ENCODE measurements at regions not wholly inside any gene's neighbourhood (a gene's known extent, or its start where the extent isn't known, plus 50 kb on each side); places are given as distances from the start of the nearest gene placed in this dataset.

DNA sequence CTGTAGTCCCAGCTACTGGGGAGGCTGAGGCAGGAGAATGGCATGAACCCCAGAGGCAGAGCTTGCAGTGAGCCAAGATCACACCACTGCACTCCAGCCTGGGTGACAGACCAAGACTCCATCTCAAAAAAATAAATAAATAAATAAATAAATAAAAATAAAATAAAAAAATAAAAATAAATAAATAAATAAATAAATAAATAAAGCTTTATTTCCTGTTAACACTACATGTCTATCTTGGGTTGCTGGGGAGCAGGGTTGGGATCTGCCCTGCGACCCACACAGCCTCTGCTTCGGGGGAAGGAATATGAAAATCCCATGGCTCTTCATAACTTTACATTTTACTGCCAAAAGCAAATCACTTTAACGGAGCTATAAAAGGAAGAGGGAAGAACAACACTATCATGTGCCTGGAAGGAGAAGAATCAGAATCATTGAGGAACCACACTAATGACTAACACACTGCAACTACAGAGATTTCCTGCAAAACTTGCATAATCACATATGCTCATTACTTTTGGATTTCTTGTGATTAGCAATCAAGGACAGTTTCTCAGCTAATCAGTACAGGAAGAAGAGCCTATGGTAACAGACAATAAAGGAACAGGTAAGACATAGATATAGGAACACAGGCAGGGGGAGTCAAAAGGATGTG is 72.8 kb upstream of the CD55 start:
- intact Hi-C loops (cut with DNase I): no loop called here
- no peak for DNase-seq (ENCODE audit: extremely low spot score)
- no peaks in the 10 kb centered on the region for H3K27me3 ChIP-seq
- H3K9me3 ChIP-seq: no peaks in the 10 kb centered on the region
- no peaks in the 10 kb centered on the region for H3K36me3 ChIP-seq
- no peak overlapping the region for H3K27ac ChIP-seq (replicated peaks in 1 of 4)
- peaks cover 0 to 8% (median 0%) of the 10 kb centered on the region in 4 donors for H3K4me1 ChIP-seq
- no peak for TF ChIP-seq EP300 (IDR thresholded peaks at IDR 0.05)
- TF ChIP-seq, protein P1, sequence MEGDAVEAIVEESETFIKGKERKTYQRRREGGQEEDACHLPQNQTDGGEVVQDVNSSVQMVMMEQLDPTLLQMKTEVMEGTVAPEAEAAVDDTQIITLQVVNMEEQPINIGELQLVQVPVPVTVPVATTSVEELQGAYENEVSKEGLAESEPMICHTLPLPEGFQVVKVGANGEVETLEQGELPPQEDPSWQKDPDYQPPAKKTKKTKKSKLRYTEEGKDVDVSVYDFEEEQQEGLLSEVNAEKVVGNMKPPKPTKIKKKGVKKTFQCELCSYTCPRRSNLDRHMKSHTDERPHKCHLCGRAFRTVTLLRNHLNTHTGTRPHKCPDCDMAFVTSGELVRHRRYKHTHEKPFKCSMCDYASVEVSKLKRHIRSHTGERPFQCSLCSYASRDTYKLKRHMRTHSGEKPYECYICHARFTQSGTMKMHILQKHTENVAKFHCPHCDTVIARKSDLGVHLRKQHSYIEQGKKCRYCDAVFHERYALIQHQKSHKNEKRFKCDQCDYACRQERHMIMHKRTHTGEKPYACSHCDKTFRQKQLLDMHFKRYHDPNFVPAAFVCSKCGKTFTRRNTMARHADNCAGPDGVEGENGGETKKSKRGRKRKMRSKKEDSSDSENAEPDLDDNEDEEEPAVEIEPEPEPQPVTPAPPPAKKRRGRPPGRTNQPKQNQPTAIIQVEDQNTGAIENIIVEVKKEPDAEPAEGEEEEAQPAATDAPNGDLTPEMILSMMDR (IDR thresholded peaks at IDR 0.05): no peak
- no peak for TF ChIP-seq POLR2A (IDR thresholded peaks at IDR 0.05; ENCODE audit: low read depth)
- no peak for TF ChIP-seq POLR2AphosphoS5 (IDR thresholded peaks at IDR 0.05)
- WGBS: 47% methylated on average over 3 of the region's 3 CpGs
- H3K4me3 ChIP-seq: no peak overlapping the region

DNA sequence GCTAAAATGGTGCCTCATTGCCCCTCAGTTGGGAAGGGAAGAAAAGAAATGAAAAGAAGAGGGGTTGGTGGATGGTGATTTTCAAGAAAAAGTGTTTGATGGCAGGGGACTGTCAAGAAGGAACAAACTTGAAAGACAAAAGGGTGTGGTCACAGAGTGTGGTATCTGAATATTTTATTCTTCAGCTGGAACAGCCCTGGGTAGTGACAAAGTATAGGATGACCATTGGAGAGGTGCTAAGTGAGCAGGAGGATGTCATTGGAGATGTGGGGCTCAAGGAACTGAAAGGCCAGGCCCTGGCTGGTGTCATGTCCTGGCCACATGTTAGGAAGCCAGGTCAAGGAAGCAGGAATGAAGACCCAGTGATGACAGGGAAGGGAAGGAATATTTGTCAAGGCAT is 71.0 kb upstream of the CD55 start:
- Histone ChIP-seq H3K4me3 (no peak overlapping the region), H3K27me3 (no peaks in the 10 kb centered on the region), H3K9me3 (no peaks in the 10 kb centered on the region), H3K4me1 (no peaks in the 10 kb centered on the region), H3K36me3 (no peaks in the 10 kb centered on the region), H3K27ac (replicated peaks in 1 of 4) (no peak overlapping the region)
- no peak for DNase-seq (ENCODE audit: extremely low spot score)
- no peak for TF ChIP-seq EP300 (IDR thresholded peaks at IDR 0.05)
- no peak for TF ChIP-seq POLR2AphosphoS5 (IDR thresholded peaks at IDR 0.05)
- no peak for TF ChIP-seq POLR2A (IDR thresholded peaks at IDR 0.05; ENCODE audit: low read depth)
- TF ChIP-seq, protein P1 (IDR thresholded peaks at IDR 0.05): no peak
- intact Hi-C loops (cut with DNase I): no loop called here

DNA sequence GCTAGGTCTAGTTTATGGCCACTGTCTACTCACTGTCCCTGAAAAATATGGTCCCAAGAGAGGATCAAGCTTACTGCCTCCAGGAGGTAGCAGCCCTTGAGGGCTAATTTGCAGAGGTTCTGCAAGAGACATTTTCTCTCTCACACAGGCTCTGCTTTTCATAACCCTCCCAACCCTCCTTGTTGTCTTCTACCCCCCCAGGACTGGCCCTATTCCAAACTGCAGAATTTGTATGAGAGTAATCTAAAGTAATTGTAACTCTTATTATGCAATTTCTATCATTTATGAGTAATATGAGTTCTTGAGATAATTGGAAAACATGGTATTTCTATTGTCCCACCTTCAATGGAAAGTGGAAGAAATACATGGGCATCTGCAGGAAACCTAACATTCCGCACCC is 70.4 kb upstream of the CD55 start:
- Histone ChIP-seq H3K27ac (replicated peaks in 1 of 4) (no peak overlapping the region), H3K36me3 (no peaks in the 10 kb centered on the region), H3K9me3 (no peaks in the 10 kb centered on the region), H3K27me3 (no peaks in the 10 kb centered on the region), H3K4me1 (no peaks in the 10 kb centered on the region), H3K4me3 (no peak overlapping the region)
- 92% methylated on average over 1 of the region's 1 CpG for WGBS
- intact Hi-C loops (cut with DNase I): no loop called here
- TF ChIP-seq, protein P1 (IDR thresholded peaks at IDR 0.05): no peak
- TF ChIP-seq EP300 (IDR thresholded peaks at IDR 0.05): no peak
- no peak for TF ChIP-seq POLR2AphosphoS5 (IDR thresholded peaks at IDR 0.05)
- no peak for TF ChIP-seq POLR2A (IDR thresholded peaks at IDR 0.05; ENCODE audit: low read depth)
- no peak for DNase-seq (ENCODE audit: extremely low spot score)

DNA sequence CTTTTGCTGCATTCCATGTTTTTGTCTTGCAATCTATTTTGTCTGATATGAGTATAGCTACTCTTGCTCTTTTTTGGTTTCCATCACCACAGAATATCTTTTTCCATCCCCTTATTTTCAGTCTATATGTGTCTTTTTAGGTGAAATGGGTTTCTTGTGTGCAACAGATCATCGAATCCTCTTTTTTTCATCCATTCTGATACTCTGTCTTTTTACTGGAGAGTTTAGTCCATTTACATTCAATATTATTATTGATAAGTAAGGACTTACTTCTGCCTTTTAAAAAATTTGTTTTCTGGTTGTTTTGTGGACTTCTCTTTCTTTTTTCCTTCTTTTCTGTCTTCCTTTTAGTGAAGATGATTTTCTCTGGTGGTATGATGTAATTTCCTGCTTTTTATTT is 64.6 kb upstream of the CD55 start:
- Histone ChIP-seq H3K36me3 (no peaks in the 10 kb centered on the region), H3K27ac (replicated peaks in 1 of 4) (no peak overlapping the region), H3K4me1 (no peaks in the 10 kb centered on the region), H3K27me3 (no peaks in the 10 kb centered on the region), H3K4me3 (no peak overlapping the region), H3K9me3 (no peaks in the 10 kb centered on the region)
- no peak for DNase-seq (ENCODE audit: extremely low spot score)
- intact Hi-C loops (cut with DNase I): no loop called here
- WGBS: 89% methylated on average over 1 of the region's 1 CpG
- TF ChIP-seq POLR2A (IDR thresholded peaks at IDR 0.05; ENCODE audit: low read depth): no peak
- TF ChIP-seq, protein P1 (IDR thresholded peaks at IDR 0.05): no peak
- no peak for TF ChIP-seq EP300 (IDR thresholded peaks at IDR 0.05)
- no peak for TF ChIP-seq POLR2AphosphoS5 (IDR thresholded peaks at IDR 0.05)

DNA sequence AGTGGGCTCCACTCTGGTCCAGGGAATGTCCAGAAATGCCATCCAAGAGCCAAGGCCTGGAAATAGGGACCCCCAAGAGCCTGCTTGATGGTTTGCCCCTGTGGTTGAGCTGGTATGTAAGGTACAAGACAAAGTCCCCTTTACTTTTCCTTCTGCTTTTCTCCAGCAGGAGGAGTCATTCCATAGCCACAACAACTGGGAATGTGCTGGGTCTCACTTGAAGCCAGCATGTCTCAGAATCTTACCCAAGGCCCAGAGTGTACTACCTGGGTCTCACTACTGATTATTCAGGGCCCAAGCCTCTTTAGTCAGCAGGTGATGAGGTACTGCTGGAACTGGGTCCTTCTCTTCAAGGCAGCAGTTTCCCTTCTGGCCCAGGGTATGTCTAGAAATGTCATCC is 62.1 kb upstream of the CD55 start:
- Histone ChIP-seq H3K27ac (replicated peaks in 1 of 4) (no peak overlapping the region), H3K27me3 (no peaks in the 10 kb centered on the region), H3K4me1 (no peaks in the 10 kb centered on the region), H3K9me3 (no peaks in the 10 kb centered on the region), H3K4me3 (no peak overlapping the region), H3K36me3 (no peaks in the 10 kb centered on the region)
- TF ChIP-seq, protein P1 (IDR thresholded peaks at IDR 0.05): peak in 1 of 3 experiments; percentile 29
- TF ChIP-seq POLR2A (IDR thresholded peaks at IDR 0.05; ENCODE audit: low read depth) (no peak), EP300 (IDR thresholded peaks at IDR 0.05) (no peak)
- intact Hi-C loops (cut with DNase I): no loop called here
- no peak for DNase-seq (ENCODE audit: extremely low spot score)

Data from esophagus muscularis mucosa (tissue), 4 donors.